Natural killer cell (primary cell): ENCODE measurements at regions not wholly inside any gene's neighbourhood (a gene's known extent, or its start where the extent isn't known, plus 50 kb on each side); places are given as distances from the start of the nearest gene placed in this dataset.
"Not testable (repeated sequence)": the region's sequence is repeated elsewhere in the genome, so short reads cannot be mapped to it uniquely, and the experiment has no call there.

Experiments
- ATAC-seq, 3 donors: fragments of 150-1000 bp in 2 of 3; fragments of 200-7000 bp in 1 of 3; cut with Tn5 transposase; 1 replicate in 1 of 3; 2 replicates in 2 of 3; pipeline ENCODE4 v1.10.0; 2021; ENCODE audit warnings: mild to moderate bottlenecking in 2 of 3, moderate library complexity in 2 of 3
- DNase-seq, 2 donors: peaks; one replicate each; pipeline versions ENCODE4 v3.0.0 to v3.0.0-alpha.2; 2013 to 2021; ENCODE audit warnings: mixed read lengths in 1 of 2
- H3K27ac ChIP-seq: one replicate; pipeline ENCODE4 v1.5.1; 2013; ENCODE audit warnings: mild to moderate bottlenecking, low read length
- H3K27me3 ChIP-seq: one replicate; pipeline ENCODE4 v1.6.1; 2013; ENCODE audit warnings: low read length; ENCODE audit not compliant: control insufficient read depth, insufficient read depth
- H3K36me3 ChIP-seq: one replicate; pipeline ENCODE4 v1.6.1; 2013; ENCODE audit warnings: low read length; ENCODE audit not compliant: control insufficient read depth, insufficient read depth
- H3K4me1 ChIP-seq: one replicate; pipeline ENCODE4 v1.6.1; 2013; ENCODE audit warnings: low read length; ENCODE audit not compliant: control insufficient read depth, insufficient read depth
- H3K4me3 ChIP-seq: one replicate; pipeline ENCODE4 v1.5.1; 2013; ENCODE audit warnings: low read length
- H3K9me3 ChIP-seq: one replicate; pipeline ENCODE4 v1.6.1; 2013; ENCODE audit warnings: low read length; ENCODE audit not compliant: control insufficient read depth, insufficient read depth
- H3K27ac Mint-ChIP-seq, 2 donors: one replicate each; pipeline ENCODE4 v1.8.0; 2022; ENCODE audit warnings: mild to moderate bottlenecking in 2 of 2, mixed read lengths in 2 of 2, moderate library complexity in 1 of 2
- H3K27me3 Mint-ChIP-seq, 2 donors: one replicate each; pipeline ENCODE4 v1.8.0; 2022; ENCODE audit warnings: low read depth in 2 of 2, mixed read lengths in 2 of 2
- H3K36me3 Mint-ChIP-seq: one replicate; pipeline ENCODE4 v1.8.0; 2022; ENCODE audit warnings: mixed read lengths
- H3K4me1 Mint-ChIP-seq, 2 donors: one replicate each; pipeline ENCODE4 v1.8.0; 2022; ENCODE audit warnings: mixed read lengths in 2 of 2
- H3K4me3 Mint-ChIP-seq: one replicate; pipeline ENCODE4 v1.8.0; 2022; ENCODE audit warnings: mild to moderate bottlenecking, moderate library complexity, mixed read lengths
- H3K9me3 Mint-ChIP-seq, 2 donors: one replicate each; pipeline ENCODE4 v1.8.0; 2022; ENCODE audit warnings: mixed read lengths in 2 of 2
- CTCF ChIP-seq: fragments of 200-600 bp; IDR thresholded peaks from one replicate; pipeline ENCODE4 v1.8.0; 2022; ENCODE audit warnings: antibody characterized with exemption
- WGBS: methylation state at CpG from one replicate; pipeline ENCODE4 v1.1.7; 2013; ENCODE audit warnings: missing lambda C conversion rate; ENCODE audit not compliant: insufficient coverage; 5-methylcytosine and 5-hydroxymethylcytosine counted together
- intact Hi-C: fragments of 100-400 bp; cut with micrococcal nuclease; formaldehyde crosslinking; loops from one replicate; pipeline ENCODE4 v1.14.2; 2022

- Mint-ChIP-seq H3K36me3 (peaks cover 8% of the 10 kb centered on the region), H3K4me1 (peaks cover 16 to 25% of the 10 kb centered on the region in 2 donors), H3K9me3 (peaks cover 0 to 3% of the 10 kb centered on the region in 2 donors), H3K27ac (peak overlapping the region in 1 of 2 donors; percentile 85), H3K27me3 (no peaks in the 10 kb centered on the region), H3K4me3 (peak overlapping the region; percentile 86)
- DNase-seq (no peak), ATAC-seq (no peak)
- intact Hi-C loops: no loop called here
- H3K4me1 ChIP-seq: peaks cover 14% of the 10 kb centered on the region
- peak overlapping the region; percentile 70 for H3K27ac ChIP-seq
- H3K27me3 ChIP-seq: no peaks in the 10 kb centered on the region
- no peak for TF ChIP-seq CTCF
- H3K9me3 ChIP-seq: peaks cover 25% of the 10 kb centered on the region
- H3K4me3 ChIP-seq: no peak overlapping the region
- WGBS: 73% methylated on average over 4 of the region's 4 CpGs
- no peaks in the 10 kb centered on the region for H3K36me3 ChIP-seq
These were observed 124.6 kb upstream of the ATF7IP start for GRCh38 chr12:14240873-14241220.

GRCh38 chr12:14242825-14243224 lies 122.7 kb upstream of the ATF7IP start:
- H3K9me3 Mint-ChIP-seq, H3K27me3 ChIP-seq, H3K4me3 ChIP-seq, H3K27ac Mint-ChIP-seq, DNase-seq, ATAC-seq, H3K27me3 Mint-ChIP-seq, H3K4me3 Mint-ChIP-seq, intact Hi-C loops, H3K27ac ChIP-seq, H3K36me3 ChIP-seq, H3K36me3 Mint-ChIP-seq: not testable (repeated sequence)
- peaks cover 16 to 23% of the 10 kb centered on the region in 2 donors for H3K4me1 Mint-ChIP-seq
- WGBS: 100% methylated on average over 3 of the region's 6 CpGs
- peaks cover 14% of the 10 kb centered on the region for H3K4me1 ChIP-seq
- peaks cover 25% of the 10 kb centered on the region for H3K9me3 ChIP-seq

GRCh38 chr12:14243941-14244340 lies 121.5 kb upstream of the ATF7IP start:
- ATAC-seq (no peak), DNase-seq (no peak)
- H3K27ac Mint-ChIP-seq: no peak overlapping the region
- H3K27me3 ChIP-seq: no peaks in the 10 kb centered on the region
- WGBS: 100% methylated on average over 2 of the region's 2 CpGs
- no peaks in the 10 kb centered on the region for H3K27me3 Mint-ChIP-seq
- H3K4me3 ChIP-seq: no peak overlapping the region
- no peak overlapping the region for H3K27ac ChIP-seq
- H3K36me3 Mint-ChIP-seq: peaks cover 8% of the 10 kb centered on the region
- H3K36me3 ChIP-seq: no peaks in the 10 kb centered on the region
- TF ChIP-seq CTCF: no peak
- intact Hi-C loops: no loop called here
- H3K4me3 Mint-ChIP-seq: no peak overlapping the region
- H3K9me3 ChIP-seq: peaks cover 25% of the 10 kb centered on the region
- peaks cover 0 to 3% of the 10 kb centered on the region in 2 donors for H3K9me3 Mint-ChIP-seq
- peaks cover 15 to 20% of the 10 kb centered on the region in 2 donors for H3K4me1 Mint-ChIP-seq
- peaks cover 14% of the 10 kb centered on the region for H3K4me1 ChIP-seq

GRCh38 chr12:14244876-14245669 lies 120.4 kb upstream of the ATF7IP start:
- intact Hi-C loops: no loop called here
- ATAC-seq: no peak
- no peaks in the 10 kb centered on the region for H3K27me3 ChIP-seq
- no peak for TF ChIP-seq CTCF
- peaks cover 4 to 9% of the 10 kb centered on the region in 2 donors for H3K4me1 Mint-ChIP-seq
- H3K4me3 ChIP-seq: no peak overlapping the region
- 100% methylated on average over 1 of the region's 3 CpGs for WGBS
- no peak for DNase-seq
- peaks cover 25% of the 10 kb centered on the region for H3K9me3 ChIP-seq
- no peaks in the 10 kb centered on the region for H3K27me3 Mint-ChIP-seq
- no peak overlapping the region for H3K27ac Mint-ChIP-seq
- H3K36me3 ChIP-seq: no peaks in the 10 kb centered on the region
- peaks cover 5% of the 10 kb centered on the region for H3K4me1 ChIP-seq
- no peak overlapping the region for H3K4me3 Mint-ChIP-seq
- H3K9me3 Mint-ChIP-seq: peaks cover 0 to 3% of the 10 kb centered on the region in 2 donors
- no peak overlapping the region for H3K27ac ChIP-seq
- H3K36me3 Mint-ChIP-seq: peaks cover 8% of the 10 kb centered on the region
